Mammary epithelial cell (primary cell): ENCODE measurements at regions not wholly inside any gene's neighbourhood (a gene's known extent, or its start where the extent isn't known, plus 50 kb on each side); places are given as distances from the start of the nearest gene placed in this dataset.

Source experiments
- CTCF ChIP-seq, 2 donors: IDR thresholded peaks in 1 of 2; conservative IDR thresholded peaks in 1 of 2; 2 replicates each; pipeline ENCODE4 v1.5.1; 2011 to 2012; ENCODE audit warnings: inconsistent platforms in 2 of 2, low read length in 2 of 2, mild to moderate bottlenecking in 2 of 2, control low read depth in 1 of 2, low read depth in 1 of 2; ENCODE audit not compliant: insufficient read depth in 1 of 2; ENCODE audit errors: extremely low read depth in 1 of 2
- EZH2 ChIP-seq: IDR thresholded peaks from 2 replicates; pipeline ENCODE4 v1.6.1; 2012; ENCODE audit warnings: low read length, inconsistent platforms, borderline replicate concordance

GRCh38 chr1:30649321-30649991 is 73.9 kb downstream of the MATN1 start:
- TF ChIP-seq CTCF (conservative IDR thresholded peaks at IDR 0.05 in 1 of 2, IDR thresholded peaks at IDR 0.05 in 1 of 2; ENCODE audit: extremely low read depth in 1 of 2, insufficient read depth in 1 of 2, low read depth in 1 of 2, low read length in 2 of 2) (no peak), EZH2 (no peak)
